HL-60/S4 treated with phorbol 12-myristate 13-acetate at 8.2 ng/mL for 4 days and 3 days (cell line): ENCODE measurements at regions not wholly inside any gene's neighbourhood (a gene's known extent, or its start where the extent isn't known, plus 50 kb on each side); places are given as distances from the start of the nearest gene placed in this dataset.

ENCODE experiments used
- in situ Hi-C: fragments of 300-500 bp; cut with MboI; formaldehyde crosslinking; loops from 2 replicates; pipeline ENCODE4 v1.15.0; 2022; ENCODE audit warnings: low sequenced_read_pairs

GRCh38 chr5:39475159-39475571 lies 50.4 kb upstream of the DAB2 start:
- in situ Hi-C loops: no loop called here
